ENCODE measurements at regions not wholly inside any gene's neighbourhood (a gene's known extent, or its start where the extent isn't known, plus 50 kb on each side); places are given as distances from the start of the nearest gene placed in this dataset.
A peak's percentile ranks its signal among the peaks of the same experiment; 100 is the strongest.

GRCh38 chr7:26046150-26046549 is 105.8 kb upstream of the NFE2L3 start:
- DNase-seq = peak in 1 of 3 donors; percentile 72
- no peaks in the 10 kb centered on the region for H3K27me3 ChIP-seq
- H3K4me1 ChIP-seq = peaks cover 0 to 4% (median 0%) of the 10 kb centered on the region in 4 donors
- no peaks in the 10 kb centered on the region for H3K36me3 ChIP-seq
- TF ChIP-seq POLR2A (IDR thresholded peaks at IDR 0.05) (no peak), CTCF (IDR thresholded peaks at IDR 0.05) (no peak)
- peak overlapping the region in 1 of 4 donors; percentile 48 for H3K27ac ChIP-seq
- H3K9me3 ChIP-seq = no peaks in the 10 kb centered on the region
- H3K4me3 ChIP-seq = no peak overlapping the region

GRCh38 chr7:26046878-26047277 is 105.1 kb upstream of the NFE2L3 start:
- no peaks in the 10 kb centered on the region for H3K36me3 ChIP-seq
- H3K27me3 ChIP-seq = no peaks in the 10 kb centered on the region
- no peak overlapping the region for H3K27ac ChIP-seq
- TF ChIP-seq CTCF (IDR thresholded peaks at IDR 0.05) (no peak), POLR2A (IDR thresholded peaks at IDR 0.05) (no peak)
- no peak for DNase-seq
- H3K4me3 ChIP-seq = no peak overlapping the region
- peaks cover 0 to 4% (median 0%) of the 10 kb centered on the region in 4 donors for H3K4me1 ChIP-seq
- peaks cover 0 to 3% (median 0%) of the 10 kb centered on the region in 4 donors for H3K9me3 ChIP-seq

GRCh38 chr7:26048663-26049062 is 103.3 kb upstream of the NFE2L3 start:
- H3K36me3 ChIP-seq = no peaks in the 10 kb centered on the region
- peaks cover 0 to 3% (median 0%) of the 10 kb centered on the region in 4 donors for H3K9me3 ChIP-seq
- TF ChIP-seq CTCF (IDR thresholded peaks at IDR 0.05) = no peak
- no peak for TF ChIP-seq POLR2A (IDR thresholded peaks at IDR 0.05)
- peaks cover 0 to 4% (median 0%) of the 10 kb centered on the region in 4 donors for H3K4me1 ChIP-seq
- no peak overlapping the region for H3K27ac ChIP-seq
- DNase-seq = no peak
- no peaks in the 10 kb centered on the region for H3K27me3 ChIP-seq
- H3K4me3 ChIP-seq = no peak overlapping the region

GRCh38 chr7:26049081-26049480 is 102.9 kb upstream of the NFE2L3 start:
- peaks cover 0 to 3% (median 0%) of the 10 kb centered on the region in 4 donors for H3K9me3 ChIP-seq
- peaks cover 0 to 4% (median 0%) of the 10 kb centered on the region in 4 donors for H3K4me1 ChIP-seq
- no peak overlapping the region for H3K4me3 ChIP-seq
- no peak overlapping the region for H3K27ac ChIP-seq
- H3K36me3 ChIP-seq = no peaks in the 10 kb centered on the region
- H3K27me3 ChIP-seq = no peaks in the 10 kb centered on the region
- no peak for TF ChIP-seq CTCF (IDR thresholded peaks at IDR 0.05)
- no peak for TF ChIP-seq POLR2A (IDR thresholded peaks at IDR 0.05)
- DNase-seq = no peak

GRCh38 chr7:26051021-26051420 is 101.0 kb upstream of the NFE2L3 start:
- H3K27me3 ChIP-seq = no peaks in the 10 kb centered on the region
- no peak overlapping the region for H3K4me3 ChIP-seq
- no peaks in the 10 kb centered on the region for H3K4me1 ChIP-seq
- H3K36me3 ChIP-seq = no peaks in the 10 kb centered on the region
- peaks cover 0 to 3% (median 0%) of the 10 kb centered on the region in 4 donors for H3K9me3 ChIP-seq
- no peak for DNase-seq
- TF ChIP-seq CTCF (IDR thresholded peaks at IDR 0.05) = no peak
- TF ChIP-seq POLR2A (IDR thresholded peaks at IDR 0.05) = no peak
- no peak overlapping the region for H3K27ac ChIP-seq

- Histone ChIP-seq H3K27ac (no peak overlapping the region), H3K27me3 (no peaks in the 10 kb centered on the region), H3K36me3 (no peaks in the 10 kb centered on the region), H3K4me1 (no peaks in the 10 kb centered on the region), H3K9me3 (peaks cover 0 to 3% (median 0%) of the 10 kb centered on the region in 4 donors), H3K4me3 (no peak overlapping the region)
- TF ChIP-seq CTCF (IDR thresholded peaks at IDR 0.05) = no peak
- TF ChIP-seq POLR2A (IDR thresholded peaks at IDR 0.05) = no peak
- no peak for DNase-seq
Observed at GRCh38 chr7:26052706-26053105, 99.3 kb upstream of the NFE2L3 start.

All from Peyer's patch (tissue), 4 donors.